H4 (cell line): ENCODE measurements at regions not wholly inside any gene's neighbourhood (a gene's known extent, or its start where the extent isn't known, plus 50 kb on each side); places are given as distances from the start of the nearest gene placed in this dataset.
"Not testable (repeated sequence)": the region's sequence is repeated elsewhere in the genome, so short reads cannot be mapped to it uniquely, and the experiment has no call there.

ENCODE experiments used
- DNase-seq: peaks from one replicate; pipeline ENCODE4 v3.0.0-alpha.2; 2015; ENCODE audit warnings: low spot score

DNA sequence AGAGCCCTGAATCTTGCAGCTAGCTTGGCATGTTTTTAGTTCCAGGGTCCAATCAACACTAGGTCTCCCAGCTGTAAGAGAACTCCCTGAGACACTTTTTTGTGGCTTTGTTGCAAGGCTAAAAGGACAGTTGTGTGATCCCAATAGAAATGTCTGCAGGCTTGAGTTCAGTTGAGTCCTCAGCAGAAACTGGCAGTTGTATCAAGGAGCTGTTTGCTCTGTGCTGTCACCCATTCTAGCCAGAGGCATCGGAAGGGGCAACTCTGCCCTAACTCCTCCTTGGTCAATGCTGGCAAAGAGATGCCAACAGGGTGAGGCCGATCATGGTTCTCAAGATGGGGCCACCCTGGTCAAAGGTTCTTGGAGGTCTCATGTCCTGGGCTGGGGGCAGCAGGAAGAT, 224.1 kb downstream of the BUB3 start:
- DNase-seq = no peak

DNA sequence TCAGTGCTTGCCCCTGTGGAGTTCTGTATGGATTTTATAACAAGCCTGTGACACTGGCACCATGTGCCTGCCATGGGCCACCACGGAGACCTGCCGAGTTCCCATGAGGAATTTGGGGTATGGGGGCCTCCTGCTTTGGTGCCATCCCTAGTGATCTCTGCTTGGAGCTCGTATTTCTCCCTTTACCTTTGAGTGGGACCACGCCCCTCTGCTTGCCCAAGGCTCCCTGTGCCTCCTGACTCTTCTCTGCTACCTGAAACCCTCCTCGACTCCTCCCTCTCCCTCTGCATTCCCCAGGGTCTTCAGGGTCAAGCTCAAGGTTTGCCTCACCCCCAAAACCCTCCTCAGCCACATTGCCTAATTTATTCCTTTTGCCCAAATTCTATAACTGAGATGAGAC, 225.0 kb downstream of the BUB3 start:
- DNase-seq = no peak

DNA sequence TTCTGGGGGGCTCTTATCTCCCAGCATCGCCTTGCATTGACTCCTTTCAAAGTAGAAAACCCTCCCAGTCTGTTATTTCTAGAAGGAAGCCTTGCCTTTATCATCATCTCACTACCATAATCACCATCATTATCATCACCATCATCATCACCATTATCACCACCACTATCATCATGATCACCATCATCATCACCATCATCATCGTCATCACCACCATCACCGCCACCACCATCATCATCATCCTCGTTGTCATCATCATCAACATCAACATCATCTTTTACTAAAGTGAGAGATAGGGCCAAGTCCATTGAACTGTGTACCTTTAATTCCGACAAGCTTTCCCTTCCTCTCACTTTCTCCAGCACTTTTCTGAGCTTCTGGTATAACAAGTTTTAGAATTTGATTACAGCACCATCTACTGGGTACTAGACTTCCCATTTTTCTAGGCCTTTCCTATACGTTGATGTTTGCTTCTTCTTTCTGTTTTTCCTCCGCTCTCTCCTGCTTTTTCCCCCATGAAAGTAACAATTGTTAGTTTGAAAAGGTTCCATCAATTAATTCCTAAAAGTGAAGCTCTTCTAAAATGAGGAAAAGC, 226.4 kb downstream of the BUB3 start:
- DNase-seq = no peak

DNA sequence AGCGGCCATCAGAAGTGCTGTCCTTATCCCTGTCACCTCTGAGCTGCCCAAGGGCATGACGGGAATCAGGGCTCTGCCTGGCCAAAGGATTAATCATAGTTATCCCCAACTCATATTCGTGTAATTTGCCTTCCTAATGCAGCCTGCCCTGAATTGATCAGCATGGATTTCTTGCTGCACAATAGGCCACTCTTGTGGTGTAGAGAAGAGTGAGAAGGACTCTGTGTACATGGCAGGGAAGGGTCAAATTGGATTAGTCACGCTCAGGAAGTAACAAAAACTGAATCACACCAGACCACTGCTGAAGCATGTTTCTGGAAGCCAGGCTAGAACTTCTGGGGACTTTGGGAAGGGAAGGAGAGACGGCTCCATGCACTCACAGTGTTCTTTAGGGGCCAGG, 227.0 kb downstream of the BUB3 start:
- no peak for DNase-seq

DNA sequence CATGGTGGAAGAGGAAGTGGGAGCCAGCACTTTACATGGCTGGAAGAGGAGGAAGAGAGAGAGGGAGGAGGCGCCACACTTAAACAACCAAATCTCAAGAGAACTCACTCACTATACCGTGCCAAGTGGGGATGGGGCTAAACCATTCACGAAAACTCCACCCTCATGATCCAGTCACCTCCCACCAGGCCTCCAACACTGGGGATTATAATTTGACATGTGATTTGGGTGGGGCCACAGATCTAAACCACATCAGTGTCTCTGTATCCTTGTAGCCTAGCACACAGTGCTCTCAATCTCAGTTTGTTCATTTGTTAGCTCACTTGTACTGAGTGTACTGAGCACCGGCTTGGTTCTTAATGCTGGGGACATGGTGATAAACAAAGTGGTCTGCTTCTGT, 228.3 kb downstream of the BUB3 start:
- DNase-seq = no peak

DNA sequence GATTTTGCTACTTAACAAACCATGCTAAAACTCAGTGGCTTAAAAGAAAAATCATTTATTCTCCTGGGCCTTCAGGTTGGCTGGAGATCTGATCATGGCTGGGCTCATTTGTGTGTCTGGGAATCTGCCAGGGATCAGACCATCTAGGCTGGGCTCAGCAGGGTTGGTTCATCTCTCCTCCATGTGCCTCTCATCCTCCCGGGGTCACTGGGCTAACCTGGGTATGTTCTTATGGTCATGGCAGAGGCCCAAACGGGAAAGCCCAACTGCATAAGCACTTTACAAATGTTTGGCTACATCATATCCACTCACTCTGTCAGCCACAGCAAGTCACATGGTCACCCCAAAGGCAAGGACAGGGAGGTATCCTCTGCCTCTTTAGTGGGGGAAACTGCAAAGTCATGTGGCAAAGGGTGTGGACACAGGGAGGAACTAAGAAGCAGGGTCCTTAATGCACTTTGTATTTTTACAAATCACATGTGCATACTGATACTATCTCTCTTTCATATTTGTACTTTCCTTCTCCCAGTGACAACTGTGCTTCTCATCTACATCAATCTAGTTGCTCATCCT, 231.4 kb downstream of the BUB3 start:
- DNase-seq = no peak

DNA sequence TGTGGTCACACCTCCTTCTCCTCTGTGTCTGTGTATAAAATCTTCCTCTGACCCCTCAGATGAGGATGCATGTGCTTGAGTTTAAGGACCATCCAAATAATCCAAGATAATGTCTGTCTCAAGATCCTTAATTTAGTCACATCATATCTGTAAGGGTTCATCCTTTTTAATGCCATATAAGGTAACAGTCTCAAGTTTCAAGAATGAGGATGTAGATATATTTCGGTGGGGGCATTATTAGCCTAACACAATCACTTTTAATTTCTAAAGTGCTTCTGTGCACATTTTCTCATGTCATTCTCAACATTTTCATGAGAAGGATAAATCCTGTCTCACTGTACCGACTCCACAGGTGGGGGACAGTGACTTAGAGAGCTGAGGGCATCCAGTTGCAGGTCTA, 235.3 kb downstream of the BUB3 start:
- no peak for DNase-seq

DNA sequence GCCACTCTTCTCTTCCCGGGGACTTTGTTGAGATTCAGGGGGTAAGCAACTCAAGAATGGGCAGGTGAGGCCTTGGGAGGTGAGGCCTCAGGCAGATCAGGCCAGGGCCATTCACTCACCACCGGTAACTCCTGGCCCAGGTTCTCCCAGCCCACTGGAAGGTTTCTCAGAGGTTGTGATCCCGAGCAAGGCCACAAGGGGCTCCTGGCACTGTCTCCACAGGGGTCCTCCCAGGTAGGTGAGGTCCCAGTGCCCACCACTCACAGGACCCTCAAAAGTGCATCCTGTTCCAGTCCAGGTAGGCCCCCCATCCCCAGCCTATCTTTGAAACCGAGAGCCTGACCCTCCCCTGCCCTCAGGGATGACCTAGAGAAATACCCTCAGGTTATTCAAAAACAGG, 236.1 kb downstream of the BUB3 start:
- DNase-seq = no peak

DNA sequence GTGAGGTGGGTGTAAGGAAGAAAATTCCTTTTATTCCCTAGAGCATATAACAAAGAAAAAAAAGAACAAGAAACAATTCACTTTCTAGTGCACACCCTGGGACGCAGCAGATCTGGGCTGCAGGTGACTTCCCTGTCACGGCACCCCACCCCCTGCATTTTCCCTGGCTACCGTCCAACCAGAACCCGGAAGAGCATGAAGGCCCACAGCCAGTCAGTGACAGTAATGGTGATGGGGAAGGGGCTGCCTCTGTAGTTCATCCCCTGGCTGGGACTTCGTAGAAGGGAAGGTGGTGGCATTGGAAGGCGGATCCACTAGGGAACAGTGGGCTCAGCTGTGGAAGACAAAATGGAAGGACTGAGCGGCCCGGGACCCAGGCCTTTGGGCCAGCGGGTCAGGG, 236.7 kb downstream of the BUB3 start:
- DNase-seq = no peak

DNA sequence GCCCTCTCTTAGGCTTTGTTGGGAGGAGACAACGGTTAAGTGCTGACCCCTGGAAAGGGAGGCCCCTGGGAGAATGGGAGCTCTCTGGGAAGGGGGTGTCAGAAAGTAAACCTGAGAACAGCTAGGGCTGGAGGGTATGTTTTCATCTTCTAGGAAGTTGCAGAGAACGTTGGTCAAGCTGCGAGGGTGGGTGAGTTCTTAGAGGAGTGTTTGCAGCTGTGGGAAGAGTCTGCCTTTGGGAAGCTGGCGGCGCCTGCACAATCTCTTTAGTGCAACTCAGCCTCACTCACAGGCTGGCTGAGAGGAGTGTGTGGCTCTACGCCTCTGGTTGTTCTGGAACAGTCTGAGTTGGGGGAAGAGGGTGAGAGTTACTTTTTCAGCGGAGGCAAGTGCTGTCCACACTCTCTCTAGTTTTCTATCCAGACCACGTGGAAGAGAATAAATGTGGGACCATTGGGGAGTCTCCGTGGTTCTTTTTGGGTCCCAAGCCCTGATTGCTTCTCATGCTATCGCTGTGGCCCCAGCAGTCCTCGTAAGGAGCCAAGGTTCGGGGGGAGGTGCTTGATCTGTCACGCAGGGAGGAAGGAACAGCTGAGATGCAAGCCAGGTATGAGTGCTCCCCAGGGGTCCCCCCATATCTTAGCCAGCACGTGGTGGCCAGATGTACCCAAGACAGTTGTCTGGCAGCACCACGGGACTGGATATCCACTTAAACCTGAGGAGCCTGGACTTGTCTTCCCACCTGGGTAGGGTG, 237.2 kb downstream of the BUB3 start:
- DNase-seq = no peak

DNA sequence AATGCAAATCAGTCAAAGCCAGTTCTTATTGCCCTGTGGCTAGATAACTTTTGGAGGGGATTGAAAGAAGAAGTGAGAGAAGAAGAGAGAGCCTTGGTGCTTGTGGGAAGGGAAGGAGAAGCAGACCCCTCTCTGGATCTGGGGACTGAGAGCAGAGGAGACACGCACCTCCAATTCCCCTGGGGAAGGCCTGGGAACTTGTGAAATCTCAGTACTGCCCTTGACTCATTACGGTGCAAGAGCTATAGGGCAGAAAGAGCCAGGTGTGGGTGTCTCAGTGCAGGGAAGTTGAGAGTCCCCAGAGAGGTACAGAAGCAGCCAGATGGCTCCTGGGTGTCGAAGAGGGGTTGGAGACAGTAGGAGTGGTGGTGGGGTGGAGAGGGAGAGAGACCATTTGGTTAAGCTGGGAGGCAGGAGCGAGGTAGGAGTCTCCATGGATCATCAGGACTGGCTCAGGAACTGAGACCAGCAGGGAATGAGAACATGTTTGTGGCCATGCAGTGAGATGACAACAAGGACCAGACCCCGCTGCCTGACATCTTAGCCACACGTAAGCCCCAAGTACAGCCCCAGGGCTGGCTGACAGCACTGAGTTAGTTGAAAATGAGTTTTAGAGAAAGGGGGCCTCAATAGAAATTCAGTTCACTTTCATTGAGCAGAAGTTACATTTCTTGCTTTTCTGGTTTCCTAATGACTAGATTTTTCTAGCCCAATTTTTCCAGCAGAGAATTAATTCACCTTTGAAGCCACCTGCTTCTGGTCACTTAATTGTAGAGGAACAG, 238.2 kb downstream of the BUB3 start:
- no peak for DNase-seq

DNA sequence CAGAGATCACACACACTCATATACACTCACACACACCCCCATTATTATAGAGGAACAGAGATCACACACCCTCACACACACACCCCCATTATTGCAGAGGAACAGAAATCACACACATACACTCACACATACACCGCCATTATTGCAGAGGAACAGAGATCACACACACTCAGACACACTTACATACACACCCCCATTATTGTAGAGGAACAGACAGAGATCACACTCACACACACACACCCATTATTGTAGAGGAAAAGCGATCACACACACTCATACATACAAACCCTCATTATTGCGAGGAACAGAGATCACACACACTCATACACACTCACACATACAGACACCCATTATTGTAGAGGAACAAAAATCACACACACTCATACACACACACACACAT, 239.0 kb downstream of the BUB3 start:
- DNase-seq = no peak

DNA sequence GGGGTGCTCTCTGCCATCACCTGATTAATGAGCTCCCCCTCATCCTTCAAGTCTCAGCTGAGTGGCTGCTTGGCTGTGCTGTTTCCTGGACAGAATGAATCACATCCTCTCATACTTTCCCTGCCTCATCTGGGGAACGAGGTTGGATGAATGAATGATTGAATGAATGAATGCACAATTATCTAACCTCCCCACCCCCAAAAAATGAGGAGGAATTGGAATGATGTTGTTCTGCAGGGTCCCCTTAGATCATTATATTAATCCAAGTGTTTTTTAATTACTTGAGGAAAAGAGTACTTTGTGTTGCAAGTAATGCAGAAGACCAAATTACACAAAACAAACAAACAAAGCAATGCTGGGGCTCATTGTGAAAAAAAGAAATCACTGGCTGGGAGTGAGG, 240.2 kb downstream of the BUB3 start:
- DNase-seq = no peak

DNA sequence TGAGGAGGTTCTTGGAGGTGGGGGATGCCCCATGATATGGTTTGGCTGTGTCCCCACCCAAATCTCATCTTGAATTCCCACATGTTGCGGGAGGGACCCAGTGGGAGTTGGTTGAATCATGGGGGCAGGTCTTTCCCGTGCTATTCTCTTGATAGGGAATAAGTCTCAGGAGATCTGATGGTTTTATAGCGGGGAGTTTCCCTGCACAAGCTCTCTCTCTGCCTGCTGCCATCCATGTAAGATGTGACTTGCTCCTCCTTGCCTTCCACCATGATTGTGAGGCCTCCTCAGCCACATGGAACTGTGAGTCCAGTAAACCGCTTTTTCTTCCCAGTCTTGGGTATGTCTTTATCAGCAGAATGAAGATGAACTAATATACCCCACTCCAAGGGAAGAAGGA, 241.0 kb downstream of the BUB3 start:
- not testable (repeated sequence) for DNase-seq

DNA sequence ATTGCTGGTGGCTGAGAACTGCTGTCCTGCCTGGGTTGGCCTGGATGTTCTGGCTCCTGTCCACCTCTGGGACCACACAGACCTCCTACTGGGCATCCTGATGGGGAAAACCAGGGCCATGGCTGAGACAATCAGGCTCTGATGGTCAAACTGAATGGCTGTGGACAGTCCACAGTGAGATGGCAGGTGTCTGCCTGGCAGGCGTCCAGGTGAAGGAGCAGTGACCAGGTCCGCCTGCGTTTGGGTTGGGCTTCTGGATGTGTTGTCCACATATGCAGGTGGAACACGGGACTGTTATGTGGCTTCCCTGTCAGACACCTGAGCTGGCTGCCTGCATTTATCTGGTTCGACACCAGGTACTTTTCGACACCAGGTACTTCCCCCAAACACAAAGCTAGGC, 241.7 kb downstream of the BUB3 start:
- no peak for DNase-seq

DNA sequence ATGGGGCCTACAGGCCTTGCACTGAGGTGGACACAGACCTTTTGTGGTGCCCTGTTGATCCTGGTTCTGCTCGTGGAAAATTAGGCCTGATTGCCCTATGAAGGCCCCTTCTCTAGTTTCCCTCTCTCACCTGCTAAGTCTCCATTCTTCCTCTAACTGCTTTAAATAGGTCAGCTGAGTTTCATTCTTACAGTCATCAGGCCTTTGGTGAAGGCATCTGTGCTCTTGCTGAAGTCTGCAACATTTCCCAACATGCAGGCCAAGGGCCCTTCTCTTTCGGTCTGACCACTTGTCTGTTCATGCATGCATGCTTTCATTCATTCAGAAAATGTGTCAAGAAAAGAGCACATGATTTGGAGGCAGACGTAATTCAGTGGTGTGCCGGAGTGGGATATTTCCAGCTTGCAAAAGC, 244.0 kb downstream of the BUB3 start:
- no peak for DNase-seq

DNA sequence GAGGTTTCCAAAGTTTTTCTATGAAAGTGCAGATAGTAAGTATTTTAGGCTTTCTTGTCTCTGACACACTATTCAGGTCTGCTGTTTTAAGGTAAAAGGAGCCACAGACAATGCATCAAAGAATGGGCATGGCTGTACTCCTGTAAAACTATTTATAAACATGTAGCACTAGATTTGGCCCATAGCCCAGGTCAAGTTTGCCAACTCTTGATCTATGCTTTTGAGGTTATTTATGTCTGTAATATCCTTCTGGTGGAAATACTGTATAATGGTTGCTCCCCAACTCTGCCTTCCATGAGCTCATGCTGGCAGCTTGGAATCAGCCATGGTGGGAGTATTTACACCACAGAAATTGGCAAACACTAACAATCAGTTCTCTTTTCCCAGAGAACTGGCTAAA, 244.6 kb downstream of the BUB3 start:
- no peak for DNase-seq

DNA sequence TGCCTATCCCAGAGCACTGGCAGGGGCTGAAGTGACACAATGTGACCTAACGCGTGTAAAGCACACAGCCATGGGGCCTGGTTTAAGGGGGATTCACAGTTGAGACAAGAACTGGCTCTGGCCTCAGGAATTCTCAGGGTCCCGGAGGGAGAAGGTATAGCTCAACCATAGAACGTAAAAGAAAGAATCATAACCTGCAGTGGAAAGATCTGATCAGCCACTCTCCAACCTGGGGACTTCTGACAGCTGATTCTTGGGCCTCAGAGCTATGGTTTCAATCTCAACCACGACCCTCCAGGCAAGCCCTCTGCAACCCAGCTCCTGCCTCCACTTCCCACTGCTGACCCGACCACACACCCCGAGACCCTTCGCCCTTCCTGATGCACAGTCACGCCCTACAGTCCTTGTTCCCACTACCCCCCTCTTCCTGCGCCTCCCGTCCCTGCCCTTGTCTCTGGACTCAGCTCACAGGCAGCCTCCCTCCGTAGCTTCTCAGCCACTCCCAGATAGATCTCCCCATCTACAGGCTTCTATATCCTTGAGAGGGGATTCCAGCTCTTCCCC, 245.2 kb downstream of the BUB3 start:
- DNase-seq = no peak

DNA sequence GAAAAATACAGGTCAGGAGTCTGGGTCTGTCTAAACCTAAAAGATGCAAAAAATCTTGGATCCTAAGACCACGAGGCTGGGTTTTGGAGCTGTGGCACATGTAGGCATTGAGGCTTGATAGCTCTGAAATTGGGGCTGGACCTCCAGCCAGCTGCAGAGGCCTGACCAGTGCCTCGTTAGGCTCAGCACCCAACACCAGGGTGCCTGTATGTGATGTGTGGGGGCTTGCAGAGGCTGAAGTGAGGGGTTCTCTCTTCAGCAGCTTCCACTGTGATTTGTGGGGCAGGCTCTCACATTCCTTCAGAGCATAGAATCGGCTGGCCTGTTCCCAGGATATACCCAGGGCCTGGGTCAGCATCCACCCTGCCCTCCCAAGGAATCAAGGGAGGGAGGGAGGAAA, 247.8 kb downstream of the BUB3 start:
- DNase-seq = no peak

DNA sequence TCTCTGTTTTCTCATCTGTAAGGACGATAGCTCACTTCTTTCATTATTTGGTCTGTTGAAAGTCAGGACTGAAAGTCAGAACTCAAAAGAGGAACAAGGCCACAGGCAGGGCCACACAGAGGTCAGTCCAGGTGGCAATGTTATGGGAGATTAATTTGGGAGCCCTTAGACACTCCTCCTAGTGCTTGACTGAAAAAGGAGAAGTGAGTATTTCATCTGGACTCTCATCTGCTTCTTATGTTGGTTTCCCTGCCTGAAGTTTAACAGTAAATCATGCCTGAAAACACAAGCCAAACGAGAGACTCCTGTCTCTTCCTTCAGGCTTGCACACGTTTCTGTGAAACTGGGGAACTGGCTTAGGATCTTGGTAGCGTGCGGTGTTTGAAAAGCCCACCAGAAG, 248.5 kb downstream of the BUB3 start:
- no peak for DNase-seq

DNA sequence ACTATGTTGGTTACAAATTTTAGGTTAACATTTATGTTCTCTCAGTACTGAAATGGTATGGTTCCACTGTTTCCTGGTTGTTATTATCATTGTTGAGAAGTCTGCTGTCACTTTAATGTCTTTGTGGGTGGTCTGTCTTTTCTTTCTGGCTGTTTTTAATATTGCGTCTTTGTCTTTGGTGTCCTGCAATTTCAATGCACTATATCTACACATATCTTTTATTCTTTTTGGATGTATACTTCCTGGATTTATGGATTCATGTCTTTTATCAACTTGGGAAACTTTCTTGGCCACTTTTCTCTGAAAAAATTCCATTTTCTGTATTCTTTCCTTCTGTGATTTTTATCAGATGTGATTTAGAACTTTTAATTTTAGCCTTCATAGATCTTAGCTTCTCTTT, 250.2 kb downstream of the BUB3 start:
- DNase-seq = no peak

DNA sequence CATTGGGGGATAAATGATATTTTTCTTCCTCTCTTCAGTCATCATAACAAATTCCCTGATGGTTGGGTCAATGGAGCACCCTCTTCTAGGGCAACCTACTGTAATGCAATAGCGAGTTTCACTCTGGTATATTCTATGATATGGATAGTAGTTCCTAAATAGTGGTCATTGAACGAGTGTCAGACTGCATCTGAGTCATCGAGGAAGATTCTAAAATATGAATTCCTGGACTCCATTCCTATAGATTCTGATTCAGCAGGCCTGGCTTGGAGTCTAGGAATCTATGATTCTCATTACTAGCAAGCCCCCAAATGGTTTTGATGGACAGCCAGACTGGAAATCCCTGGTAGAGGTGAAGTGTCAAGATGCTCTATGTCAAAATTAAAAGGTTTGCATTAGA, 254.5 kb downstream of the BUB3 start:
- DNase-seq = no peak

DNA sequence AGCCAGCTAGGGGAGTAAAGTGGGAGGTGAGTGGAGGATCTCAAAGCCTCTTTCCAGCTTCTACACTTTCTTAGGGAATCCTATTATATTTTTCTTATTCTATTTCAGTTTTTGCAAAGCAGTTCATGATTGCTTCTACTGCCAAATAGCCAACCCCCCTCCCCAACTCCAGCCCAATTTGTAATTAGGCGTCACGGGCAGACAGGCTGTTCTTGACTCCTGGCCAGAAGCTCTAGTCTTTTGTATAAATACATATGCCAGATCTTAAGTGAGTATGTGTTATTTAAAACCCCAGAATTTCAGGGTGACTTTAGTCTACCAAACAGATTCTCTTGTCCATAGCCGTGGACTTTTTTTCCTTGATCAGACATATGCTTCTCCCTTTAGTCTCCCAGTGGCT, 255.2 kb downstream of the BUB3 start:
- DNase-seq = no peak
